HUES48 (cell line): ENCODE measurements at regions not wholly inside any gene's neighbourhood (a gene's known extent, or its start where the extent isn't known, plus 50 kb on each side); places are given as distances from the start of the nearest gene placed in this dataset.

Experiments
- H3K27ac ChIP-seq: one replicate; pipeline ENCODE4 v1.7.0; 2013; ENCODE audit warnings: low read depth, low read length, inconsistent platforms
- H3K27me3 ChIP-seq: 2 replicates; pipeline ENCODE4 v1.6.1; 2013; ENCODE audit warnings: mild to moderate bottlenecking, low read length; ENCODE audit not compliant: control insufficient read depth, insufficient read depth
- H3K36me3 ChIP-seq: 2 replicates; pipeline ENCODE4 v1.6.1; 2013; ENCODE audit warnings: low read length; ENCODE audit not compliant: control insufficient read depth, insufficient read depth
- H3K4me1 ChIP-seq: 2 replicates; pipeline ENCODE4 v1.6.1; 2013; ENCODE audit warnings: mild to moderate bottlenecking, low read length; ENCODE audit not compliant: control insufficient read depth, insufficient read depth
- H3K4me3 ChIP-seq: 2 replicates; pipeline ENCODE4 v1.5.1; 2013; ENCODE audit warnings: mild to moderate bottlenecking, low read depth, low read length
- H3K9ac ChIP-seq: 2 replicates; pipeline ENCODE4 v1.6.1; 2013; ENCODE audit warnings: mild to moderate bottlenecking, low read depth, low read length, moderate library complexity
- H3K9me3 ChIP-seq: 2 replicates; pipeline ENCODE4 v1.6.1; 2013; ENCODE audit warnings: low read length; ENCODE audit not compliant: control insufficient read depth, insufficient read depth

- H3K36me3 ChIP-seq: no peaks in the 10 kb centered on the region
- no peak overlapping the region for H3K4me3 ChIP-seq
- H3K27ac ChIP-seq: no peak overlapping the region
- H3K4me1 ChIP-seq: peaks cover 16% of the 10 kb centered on the region
- H3K9me3 ChIP-seq: no peaks in the 10 kb centered on the region
- H3K27me3 ChIP-seq: peaks cover 7% of the 10 kb centered on the region; the same call in 1 of the 2 replicates
- no peak overlapping the region for H3K9ac ChIP-seq
Measured at GRCh38 chr1:101307985-101308689, 71.3 kb downstream of the S1PR1 start.

- Histone ChIP-seq H3K9me3 (no peaks in the 10 kb centered on the region), H3K27me3 (peaks cover 7% of the 10 kb centered on the region; the same call in 1 of the 2 replicates), H3K27ac (peak overlapping the region; percentile 62), H3K4me3 (peak overlapping the region; percentile 71; the same call in 1 of the 2 replicates), H3K9ac (no peak overlapping the region), H3K36me3 (no peaks in the 10 kb centered on the region), H3K4me1 (peaks cover 16% of the 10 kb centered on the region)
Measured at GRCh38 chr1:101308935-101309333, 72.1 kb downstream of the S1PR1 start.

- H3K4me1 ChIP-seq: peaks cover 16% of the 10 kb centered on the region
- peak overlapping the region; percentile 62 for H3K27ac ChIP-seq
- no peaks in the 10 kb centered on the region for H3K36me3 ChIP-seq
- no peaks in the 10 kb centered on the region for H3K9me3 ChIP-seq
- peak overlapping the region; percentile 71 for H3K4me3 ChIP-seq
- peak overlapping the region; percentile 65; the same call in 1 of the 2 replicates for H3K9ac ChIP-seq
- peaks cover 7% of the 10 kb centered on the region; the same call in 1 of the 2 replicates for H3K27me3 ChIP-seq
Measured at GRCh38 chr1:101309334-101310311, 72.8 kb downstream of the S1PR1 start.

- peaks cover 7% of the 10 kb centered on the region; the same call in 1 of the 2 replicates for H3K27me3 ChIP-seq
- peaks cover 16% of the 10 kb centered on the region for H3K4me1 ChIP-seq
- no peaks in the 10 kb centered on the region for H3K36me3 ChIP-seq
- H3K9me3 ChIP-seq: no peaks in the 10 kb centered on the region
- H3K9ac ChIP-seq: no peak overlapping the region
- peak overlapping the region; percentile 62 for H3K27ac ChIP-seq
- H3K4me3 ChIP-seq: no peak overlapping the region
Measured at GRCh38 chr1:101310506-101310905, 73.7 kb downstream of the S1PR1 start.

GRCh38 chr1:101311146-101311920, 74.5 kb downstream of the S1PR1 start:
- no peaks in the 10 kb centered on the region for H3K9me3 ChIP-seq
- H3K4me1 ChIP-seq: peaks cover 16% of the 10 kb centered on the region
- no peak overlapping the region for H3K27ac ChIP-seq
- H3K4me3 ChIP-seq: no peak overlapping the region
- H3K9ac ChIP-seq: no peak overlapping the region
- H3K36me3 ChIP-seq: no peaks in the 10 kb centered on the region
- peaks cover 7% of the 10 kb centered on the region; the same call in 1 of the 2 replicates for H3K27me3 ChIP-seq

GRCh38 chr1:101312147-101312546, 75.3 kb downstream of the S1PR1 start:
- Histone ChIP-seq H3K27ac (no peak overlapping the region), H3K9me3 (no peaks in the 10 kb centered on the region), H3K4me1 (peaks cover 16% of the 10 kb centered on the region), H3K27me3 (peaks cover 7% of the 10 kb centered on the region; the same call in 1 of the 2 replicates), H3K9ac (no peak overlapping the region), H3K36me3 (no peaks in the 10 kb centered on the region), H3K4me3 (no peak overlapping the region)

GRCh38 chr1:101313356-101313755, 76.5 kb downstream of the S1PR1 start:
- Histone ChIP-seq H3K27ac (no peak overlapping the region), H3K4me1 (peaks cover 16% of the 10 kb centered on the region), H3K27me3 (peaks cover 7% of the 10 kb centered on the region; the same call in 1 of the 2 replicates), H3K36me3 (no peaks in the 10 kb centered on the region), H3K9ac (no peak overlapping the region), H3K9me3 (no peaks in the 10 kb centered on the region), H3K4me3 (no peak overlapping the region)

- no peaks in the 10 kb centered on the region for H3K36me3 ChIP-seq
- H3K27me3 ChIP-seq: peaks cover 7% of the 10 kb centered on the region; the same call in 1 of the 2 replicates
- no peak overlapping the region for H3K4me3 ChIP-seq
- H3K4me1 ChIP-seq: peaks cover 12% of the 10 kb centered on the region
- no peak overlapping the region for H3K27ac ChIP-seq
- no peaks in the 10 kb centered on the region for H3K9me3 ChIP-seq
- H3K9ac ChIP-seq: no peak overlapping the region
Measured at GRCh38 chr1:101314244-101314643, 77.4 kb downstream of the S1PR1 start.

GRCh38 chr1:101316256-101316655, 79.4 kb downstream of the S1PR1 start:
- Histone ChIP-seq H3K36me3 (no peaks in the 10 kb centered on the region), H3K9me3 (no peaks in the 10 kb centered on the region), H3K27ac (no peak overlapping the region), H3K4me1 (no peaks in the 10 kb centered on the region), H3K27me3 (no peaks in the 10 kb centered on the region; the same call in 1 of the 2 replicates), H3K9ac (no peak overlapping the region), H3K4me3 (no peak overlapping the region)

- Histone ChIP-seq H3K27ac (no peak overlapping the region), H3K36me3 (no peaks in the 10 kb centered on the region), H3K4me1 (no peaks in the 10 kb centered on the region), H3K9me3 (no peaks in the 10 kb centered on the region), H3K27me3 (no peaks in the 10 kb centered on the region), H3K9ac (no peak overlapping the region), H3K4me3 (no peak overlapping the region)
Measured at GRCh38 chr1:101316799-101317198, 80.0 kb downstream of the S1PR1 start.
